HepG2 (cell line): ENCODE measurements at regions not wholly inside any gene's neighbourhood (a gene's known extent, or its start where the extent isn't known, plus 50 kb on each side); places are given as distances from the start of the nearest gene placed in this dataset.

Experiments
- CREM ChIP-seq, 2 experiments: sonication (generic) in 1 of 2; formaldehyde crosslinking in 1 of 2; IDR thresholded peaks; 2 replicates each; pipeline versions ENCODE4 v1.4.0 to v1.6.1; 2016 to 2020; ENCODE audit warnings: antibody characterized with exemption in 1 of 2, mild to moderate bottlenecking in 1 of 2, missing genetic modification reagents in 1 of 2
- CTCF ChIP-seq: sonication (generic); formaldehyde crosslinking; IDR thresholded peaks from 2 replicates; pipeline ENCODE4 v1.5.0; 2020; ENCODE audit warnings: mild to moderate bottlenecking, missing genetic modification reagents, moderate library complexity
- POLR2A ChIP-seq, 2 experiments: IDR thresholded peaks; 2 replicates each; pipeline ENCODE4 v1.6.1; 2011; ENCODE audit warnings: low read depth in 2 of 2, low read length in 2 of 2, mild to moderate bottlenecking in 1 of 2, moderate library complexity in 1 of 2; ENCODE audit not compliant: insufficient read depth in 1 of 2
- POLR2AphosphoS2 ChIP-seq: IDR thresholded peaks from 2 replicates; pipeline ENCODE4 v1.6.1; 2011; ENCODE audit warnings: low read depth, low read length, improper control_type of control experiment
- TFE3 ChIP-seq: IDR thresholded peaks from 2 replicates; pipeline ENCODE4 v1.6.1; 2016
- ZZZ3 ChIP-seq: sonication (generic); formaldehyde crosslinking; IDR thresholded peaks from 2 replicates; pipeline ENCODE4 v1.4.0; 2020; ENCODE audit warnings: missing genetic modification reagents, mild to moderate bottlenecking, borderline replicate concordance

- no peak for TF ChIP-seq CTCF (CRISPR knock-in tag)
- no peak for TF ChIP-seq TFE3 (CRISPR knock-in tag)
- no peak for TF ChIP-seq CREM (IDR thresholded peaks at IDR 0.05)
- no peak for TF ChIP-seq CREM (CRISPR knock-in tag; IDR thresholded peaks at IDR 0.05)
- no peak for TF ChIP-seq POLR2AphosphoS2
- TF ChIP-seq ZZZ3 (CRISPR knock-in tag): no peak
- no peak for TF ChIP-seq POLR2A (IDR thresholded peaks at IDR 0.05; ENCODE audit: insufficient read depth in 1 of 2, low read depth in 2 of 2, low read length in 2 of 2)
Measured at GRCh38 chr7:131607291-131608115, 51.1 kb upstream of the PODXL start.
